Non-pigmented ciliary epithelial cell (primary cell): ENCODE measurements at regions not wholly inside any gene's neighbourhood (a gene's known extent, or its start where the extent isn't known, plus 50 kb on each side); places are given as distances from the start of the nearest gene placed in this dataset.

Source experiments
- DNase-seq: peaks from one replicate; pipeline ENCODE4 v3.0.0-alpha.2; 2010; ENCODE audit warnings: low read depth

- no peak for DNase-seq
These were observed 79.1 kb downstream of the TRIB2 start for GRCh38 chr2:12795851-12796250.

GRCh38 chr2:12796657-12797056 lies 79.9 kb downstream of the TRIB2 start:
- DNase-seq, result no peak

GRCh38 chr2:12797815-12798214 lies 81.1 kb downstream of the TRIB2 start:
- no peak for DNase-seq

GRCh38 chr2:12803607-12804006 lies 86.9 kb downstream of the TRIB2 start:
- DNase-seq, result no peak

GRCh38 chr2:12804091-12804856 lies 87.5 kb downstream of the TRIB2 start:
- DNase-seq, result no peak

- no peak for DNase-seq
These were observed 88.3 kb downstream of the TRIB2 start for GRCh38 chr2:12805033-12805432.

- no peak for DNase-seq
These were observed 90.0 kb downstream of the TRIB2 start for GRCh38 chr2:12806549-12807242.

GRCh38 chr2:12807907-12808810 lies 91.4 kb downstream of the TRIB2 start:
- DNase-seq, result no peak

GRCh38 chr2:12809526-12809925 lies 92.8 kb downstream of the TRIB2 start:
- DNase-seq, result no peak

GRCh38 chr2:12811916-12812315 lies 95.2 kb downstream of the TRIB2 start:
- no peak for DNase-seq

- no peak for DNase-seq
These were observed 96.4 kb downstream of the TRIB2 start for GRCh38 chr2:12813166-12813565.

GRCh38 chr2:12816379-12817306 lies 99.9 kb downstream of the TRIB2 start:
- peak; percentile 48 for DNase-seq

GRCh38 chr2:12817870-12818269 lies 101.1 kb downstream of the TRIB2 start:
- no peak for DNase-seq

- peak; percentile 52 for DNase-seq
These were observed 101.8 kb downstream of the TRIB2 start for GRCh38 chr2:12818416-12819102.

- peak; percentile 98 for DNase-seq
These were observed 102.4 kb downstream of the TRIB2 start for GRCh38 chr2:12819103-12819475.

- DNase-seq, result peak; percentile 45
These were observed 103.0 kb downstream of the TRIB2 start for GRCh38 chr2:12819721-12820120.

GRCh38 chr2:12821656-12822055 lies 104.9 kb downstream of the TRIB2 start:
- DNase-seq, result no peak

GRCh38 chr2:12824351-12824777 lies 107.6 kb downstream of the TRIB2 start:
- DNase-seq, result no peak

- DNase-seq, result no peak
These were observed 108.1 kb downstream of the TRIB2 start for GRCh38 chr2:12824778-12825379.

- DNase-seq, result no peak
These were observed 110.0 kb downstream of the TRIB2 start for GRCh38 chr2:12826781-12827180.
